ENCODE measurements at regions not wholly inside any gene's neighbourhood (a gene's known extent, or its start where the extent isn't known, plus 50 kb on each side); places are given as distances from the start of the nearest gene placed in this dataset.

GRCh38 chr16:72389791-72390190 lies 217.8 kb upstream of the PMFBP1 start:
- Histone ChIP-seq H3K27me3 (no peaks in the 10 kb centered on the region), H3K9me3 (peaks cover 0 to 8% (median 3%) of the 10 kb centered on the region in 4 donors), H3K27ac (no peak overlapping the region), H3K4me1 (no peaks in the 10 kb centered on the region), H3K4me3 (no peak overlapping the region), H3K36me3 (no peaks in the 10 kb centered on the region)
- WGBS, 2 donors = 96 to 98% methylated on average over 3 of the region's 3 CpGs
- intact Hi-C loops (cut with DNase I) = no loop called here
- no peak for DNase-seq
- TF ChIP-seq, protein P1, sequence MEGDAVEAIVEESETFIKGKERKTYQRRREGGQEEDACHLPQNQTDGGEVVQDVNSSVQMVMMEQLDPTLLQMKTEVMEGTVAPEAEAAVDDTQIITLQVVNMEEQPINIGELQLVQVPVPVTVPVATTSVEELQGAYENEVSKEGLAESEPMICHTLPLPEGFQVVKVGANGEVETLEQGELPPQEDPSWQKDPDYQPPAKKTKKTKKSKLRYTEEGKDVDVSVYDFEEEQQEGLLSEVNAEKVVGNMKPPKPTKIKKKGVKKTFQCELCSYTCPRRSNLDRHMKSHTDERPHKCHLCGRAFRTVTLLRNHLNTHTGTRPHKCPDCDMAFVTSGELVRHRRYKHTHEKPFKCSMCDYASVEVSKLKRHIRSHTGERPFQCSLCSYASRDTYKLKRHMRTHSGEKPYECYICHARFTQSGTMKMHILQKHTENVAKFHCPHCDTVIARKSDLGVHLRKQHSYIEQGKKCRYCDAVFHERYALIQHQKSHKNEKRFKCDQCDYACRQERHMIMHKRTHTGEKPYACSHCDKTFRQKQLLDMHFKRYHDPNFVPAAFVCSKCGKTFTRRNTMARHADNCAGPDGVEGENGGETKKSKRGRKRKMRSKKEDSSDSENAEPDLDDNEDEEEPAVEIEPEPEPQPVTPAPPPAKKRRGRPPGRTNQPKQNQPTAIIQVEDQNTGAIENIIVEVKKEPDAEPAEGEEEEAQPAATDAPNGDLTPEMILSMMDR (IDR thresholded peaks at IDR 0.05) = no peak
- TF ChIP-seq POLR2A (IDR thresholded peaks at IDR 0.05) (no peak), EP300 (IDR thresholded peaks at IDR 0.05) (no peak), POLR2AphosphoS5 (IDR thresholded peaks at IDR 0.05) (no peak)

- Histone ChIP-seq H3K27me3 (no peaks in the 10 kb centered on the region), H3K4me1 (no peaks in the 10 kb centered on the region), H3K9me3 (peaks cover 0 to 8% (median 2%) of the 10 kb centered on the region in 4 donors), H3K4me3 (no peak overlapping the region), H3K36me3 (no peaks in the 10 kb centered on the region), H3K27ac (no peak overlapping the region)
- no peak for DNase-seq
- no peak for TF ChIP-seq POLR2A (IDR thresholded peaks at IDR 0.05)
- intact Hi-C loops (cut with DNase I) = no loop called here
Observed at GRCh38 chr16:72388007-72388406, 216.1 kb upstream of the PMFBP1 start.

- Histone ChIP-seq H3K36me3 (no peaks in the 10 kb centered on the region), H3K9me3 (peaks cover 0 to 8% (median 2%) of the 10 kb centered on the region in 4 donors), H3K27me3 (no peaks in the 10 kb centered on the region), H3K27ac (no peak overlapping the region), H3K4me3 (no peak overlapping the region), H3K4me1 (no peaks in the 10 kb centered on the region)
- intact Hi-C loops (cut with DNase I) = no loop called here
- WGBS, 2 donors = 95 to 96% methylated on average over 5 of the region's 5 CpGs
- TF ChIP-seq POLR2A (IDR thresholded peaks at IDR 0.05) (no peak), EP300 (IDR thresholded peaks at IDR 0.05) (no peak), POLR2AphosphoS5 (IDR thresholded peaks at IDR 0.05) (no peak)
- TF ChIP-seq, protein P1 (IDR thresholded peaks at IDR 0.05) = no peak
- no peak for DNase-seq
Observed at GRCh38 chr16:72384651-72385050, 212.7 kb upstream of the PMFBP1 start.

- Histone ChIP-seq H3K36me3 (no peaks in the 10 kb centered on the region), H3K27me3 (no peaks in the 10 kb centered on the region), H3K27ac (no peak overlapping the region), H3K4me1 (no peaks in the 10 kb centered on the region), H3K4me3 (no peak overlapping the region), H3K9me3 (no peaks in the 10 kb centered on the region)
- 81 to 94% methylated on average over 1 of the region's 1 CpG for WGBS, 2 donors
- no peak for DNase-seq
- TF ChIP-seq POLR2A (IDR thresholded peaks at IDR 0.05) = no peak
- TF ChIP-seq, protein P1 (IDR thresholded peaks at IDR 0.05) = no peak
- no peak for TF ChIP-seq POLR2AphosphoS5 (IDR thresholded peaks at IDR 0.05)
- no peak for TF ChIP-seq EP300 (IDR thresholded peaks at IDR 0.05)
- intact Hi-C loops (cut with DNase I) = no loop called here
Observed at GRCh38 chr16:72380283-72380682, 208.3 kb upstream of the PMFBP1 start.

GRCh38 chr16:72373201-72373600 lies 201.2 kb upstream of the PMFBP1 start:
- WGBS, 2 donors = 98% methylated on average over 2 of the region's 2 CpGs
- Histone ChIP-seq H3K4me1 (no peaks in the 10 kb centered on the region), H3K4me3 (no peak overlapping the region), H3K27ac (no peak overlapping the region), H3K36me3 (no peaks in the 10 kb centered on the region), H3K9me3 (no peaks in the 10 kb centered on the region), H3K27me3 (no peaks in the 10 kb centered on the region)
- DNase-seq = no peak
- intact Hi-C loops (cut with DNase I) = no loop called here
- TF ChIP-seq POLR2AphosphoS5 (IDR thresholded peaks at IDR 0.05) (no peak), EP300 (IDR thresholded peaks at IDR 0.05) (no peak), POLR2A (IDR thresholded peaks at IDR 0.05) (no peak)
- TF ChIP-seq, protein P1 (IDR thresholded peaks at IDR 0.05) = no peak

Measured in sigmoid colon (tissue), 6 donors.